B cell (primary cell): ENCODE measurements at regions not wholly inside any gene's neighbourhood (a gene's known extent, or its start where the extent isn't known, plus 50 kb on each side); places are given as distances from the start of the nearest gene placed in this dataset.

Experiments used
- ATAC-seq: fragments of 200-7000 bp; cut with Tn5 transposase; one replicate; pipeline ENCODE4 v1.10.0; 2021; ENCODE audit warnings: low read depth, mild to moderate bottlenecking, moderate number of reproducible peaks, moderate library complexity
- CTCF ChIA-PET: fragments of 350-600 bp; sonication (Branson Sonifier 250); formaldehyde crosslinking; loops from one replicate; lab custom pipeline; 2021; ENCODE audit warnings: antibody characterized with exemption, inconsistent platforms; lab: Charles Lee
- POLR2A ChIA-PET: fragments of 350-600 bp; sonication (Branson Sonifier 250); formaldehyde crosslinking; loops from one replicate; lab custom pipeline; 2021; ENCODE audit warnings: antibody characterized with exemption; lab: Charles Lee
- DNase-seq: peaks from one replicate; pipeline ENCODE4 v3.0.0; 2013
- H2AFZ ChIP-seq: 2 replicates; pipeline ENCODE4 v1.6.1; 2012; ENCODE audit warnings: mild to moderate bottlenecking, low read depth, low read length; ENCODE audit not compliant: insufficient read depth, poor library complexity, severe bottlenecking
- H3K27ac ChIP-seq, 2 donors: 1 replicate in 1 of 2; 2 replicates in 1 of 2; pipeline ENCODE4 v1.5.1; 2012 to 2013; ENCODE audit warnings: low read length in 2 of 2, mild to moderate bottlenecking in 2 of 2, moderate library complexity in 1 of 2
- H3K27me3 ChIP-seq, 4 experiments: fragments of 200-600 bp in 1 of 4; sonication (generic) in 1 of 4; replicated peaks in 1 of 4; 1 replicate in 2 of 4; 2 replicates in 2 of 4; pipeline versions ENCODE4 v1.6.1 to v1.7.0; 2013 to 2016; ENCODE audit warnings: low read length in 3 of 4, mild to moderate bottlenecking in 2 of 4, mixed read lengths in 1 of 4, moderate library complexity in 1 of 4; ENCODE audit not compliant: insufficient read depth in 4 of 4, control insufficient read depth in 3 of 4; ENCODE audit errors: control extremely low read depth in 1 of 4
- H3K36me3 ChIP-seq, 2 experiments: replicated peaks in 1 of 2; 1 replicate in 1 of 2; 2 replicates in 1 of 2; pipeline versions ENCODE4 v1.6.1 to v1.7.1; 2013; ENCODE audit warnings: low read length in 1 of 2; ENCODE audit not compliant: insufficient read depth in 2 of 2, control insufficient read depth in 1 of 2; ENCODE audit errors: control extremely low read depth in 1 of 2, extremely low read depth in 1 of 2
- H3K4me1 ChIP-seq, 2 donors: fragments of 200-600 bp in 1 of 2; sonication (generic) in 1 of 2; 1 replicate in 1 of 2; 2 replicates in 1 of 2; pipeline versions ENCODE4 v1.5.1 to v1.6.1; 2013 to 2017; ENCODE audit warnings: low read length in 2 of 2; ENCODE audit not compliant: control insufficient read depth in 2 of 2, insufficient read depth in 2 of 2
- H3K4me2 ChIP-seq: replicated peaks from 2 replicates; pipeline ENCODE3; 2012; ENCODE audit warnings: mild to moderate bottlenecking, low read depth, low read length; ENCODE audit not compliant: poor library complexity, severe bottlenecking
- H3K4me3 ChIP-seq, 5 experiments: fragments of 200-600 bp in 1 of 5; sonication (generic) in 1 of 5; 1 replicate in 3 of 5; 2 replicates in 2 of 5; pipeline versions ENCODE4 v1.5.1 to v1.7.0; 2011 to 2016; ENCODE audit warnings: low read length in 4 of 5, mild to moderate bottlenecking in 4 of 5, low read depth in 2 of 5, control low read depth in 1 of 5, moderate library complexity in 1 of 5; ENCODE audit not compliant: insufficient read depth in 1 of 5; ENCODE audit errors: control extremely low read depth in 1 of 5, extremely low read depth in 1 of 5
- H3K79me2 ChIP-seq: fragments of 200-600 bp; sonication (generic); one replicate; pipeline ENCODE4 v1.6.0; 2016; ENCODE audit warnings: low read length; ENCODE audit not compliant: control insufficient read depth, insufficient read depth
- H3K9ac ChIP-seq: fragments of 200-600 bp; sonication (generic); 2 replicates; pipeline ENCODE4 v1.6.1; 2017; ENCODE audit warnings: mild to moderate bottlenecking, low read length, moderate library complexity
- H3K9me3 ChIP-seq, 3 donors: one replicate each; pipeline versions ENCODE4 v1.6.1 to v1.7.1; 2013; ENCODE audit warnings: low read length in 2 of 3; ENCODE audit not compliant: control insufficient read depth in 2 of 3, insufficient read depth in 1 of 3; ENCODE audit errors: control extremely low read depth in 1 of 3
- H4K20me1 ChIP-seq: 2 replicates; pipeline ENCODE4 v1.6.0; 2012; ENCODE audit warnings: mild to moderate bottlenecking, low read length; ENCODE audit not compliant: insufficient read depth, control insufficient read depth, poor library complexity, severe bottlenecking
- H3K27ac Mint-ChIP-seq: one replicate; pipeline ENCODE4 v1.8.0; 2021; ENCODE audit warnings: mixed read lengths
- H3K27me3 Mint-ChIP-seq: one replicate; pipeline ENCODE4 v1.8.0; 2021; ENCODE audit warnings: mixed read lengths
- H3K4me1 Mint-ChIP-seq: one replicate; pipeline ENCODE4 v1.8.0; 2021; ENCODE audit warnings: mixed read lengths
- H3K4me3 Mint-ChIP-seq: one replicate; pipeline ENCODE4 v1.8.0; 2021; ENCODE audit warnings: mixed read lengths
- H3K9me3 Mint-ChIP-seq: one replicate; pipeline ENCODE4 v1.8.0; 2022; ENCODE audit warnings: mixed read lengths; ENCODE audit not compliant: insufficient read depth
- CTCF ChIP-seq: fragments of 200-600 bp; IDR thresholded peaks from one replicate; pipeline ENCODE4 v1.8.0; 2022; ENCODE audit warnings: antibody characterized with exemption, mild to moderate bottlenecking
- EZH2 ChIP-seq: IDR thresholded peaks from 2 replicates; pipeline ENCODE4 v1.6.1; 2012; ENCODE audit warnings: borderline replicate concordance, low read depth, mild to moderate bottlenecking, moderate library complexity, low read length; ENCODE audit not compliant: insufficient read depth, poor library complexity, severe bottlenecking
- WGBS: methylation state at CpG from one replicate; pipeline ENCODE4 v1.1.5; 2013; ENCODE audit warnings: missing lambda C conversion rate; ENCODE audit not compliant: insufficient coverage; 5-methylcytosine and 5-hydroxymethylcytosine counted together
- intact Hi-C: fragments of 100-400 bp; cut with micrococcal nuclease; formaldehyde crosslinking; loops from one replicate; pipeline ENCODE4 v1.10.0; 2022

DNA sequence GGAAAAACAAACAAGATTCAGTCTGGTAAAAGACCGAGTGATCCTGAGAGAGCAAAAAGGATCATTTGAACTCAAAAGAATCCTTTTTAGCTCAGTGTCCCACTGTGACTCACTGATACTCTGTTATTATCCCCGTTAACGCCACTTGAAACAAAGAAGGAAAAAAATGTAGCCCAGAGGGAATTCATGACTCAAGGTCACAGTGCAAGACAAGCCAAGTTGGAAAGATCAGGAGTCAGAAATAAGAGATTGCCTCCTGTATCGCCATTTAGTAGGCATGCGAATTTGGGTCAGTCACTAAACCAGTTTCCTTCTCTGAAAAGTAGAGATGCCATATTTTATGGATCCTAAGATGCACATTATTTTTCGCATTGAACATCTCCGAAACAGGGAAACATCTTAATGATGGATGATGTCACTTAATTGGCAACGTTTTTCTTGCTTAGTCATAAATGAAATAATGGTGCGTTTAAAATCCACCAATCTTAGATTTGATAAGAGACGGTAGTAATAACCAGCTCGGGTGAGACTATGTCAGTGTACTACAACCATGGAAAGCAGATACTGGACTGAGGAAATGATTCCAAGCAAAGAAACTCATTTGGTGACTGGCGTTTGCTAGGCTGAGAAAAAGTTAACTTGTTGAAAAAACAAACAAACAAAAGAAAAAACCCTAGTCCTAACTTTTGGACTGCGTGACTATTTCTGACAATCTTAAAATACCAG is 502.0 kb upstream of the CELF2 start:
- ChIA-PET CTCF (no interaction called here), POLR2A (no interaction called here)
- ATAC-seq (no peak), DNase-seq (no peak)
- Histone ChIP-seq H3K79me2 (no peaks in the 10 kb centered on the region), H2AFZ (no peak overlapping the region), H3K9ac (no peak overlapping the region), H3K27me3 (peaks cover 0 to 2% (median 0%) of the 10 kb centered on the region in 4 experiments), H3K4me1 (no peaks in the 10 kb centered on the region), H3K4me2 (no peak overlapping the region), H3K27ac (no peak overlapping the region), H4K20me1 (no peaks in the 10 kb centered on the region), H3K9me3 (no peaks in the 10 kb centered on the region), H3K4me3 (no peak overlapping the region), H3K36me3 (no peaks in the 10 kb centered on the region)
- WGBS = 97% methylated on average over 6 of the region's 13 CpGs
- Mint-ChIP-seq H3K27me3 (no peaks in the 10 kb centered on the region), H3K9me3 (no peaks in the 10 kb centered on the region), H3K4me1 (peaks cover 4% of the 10 kb centered on the region), H3K4me3 (no peak overlapping the region), H3K27ac (no peak overlapping the region)
- intact Hi-C loops = no loop called here
- no peak for TF ChIP-seq CTCF

DNA sequence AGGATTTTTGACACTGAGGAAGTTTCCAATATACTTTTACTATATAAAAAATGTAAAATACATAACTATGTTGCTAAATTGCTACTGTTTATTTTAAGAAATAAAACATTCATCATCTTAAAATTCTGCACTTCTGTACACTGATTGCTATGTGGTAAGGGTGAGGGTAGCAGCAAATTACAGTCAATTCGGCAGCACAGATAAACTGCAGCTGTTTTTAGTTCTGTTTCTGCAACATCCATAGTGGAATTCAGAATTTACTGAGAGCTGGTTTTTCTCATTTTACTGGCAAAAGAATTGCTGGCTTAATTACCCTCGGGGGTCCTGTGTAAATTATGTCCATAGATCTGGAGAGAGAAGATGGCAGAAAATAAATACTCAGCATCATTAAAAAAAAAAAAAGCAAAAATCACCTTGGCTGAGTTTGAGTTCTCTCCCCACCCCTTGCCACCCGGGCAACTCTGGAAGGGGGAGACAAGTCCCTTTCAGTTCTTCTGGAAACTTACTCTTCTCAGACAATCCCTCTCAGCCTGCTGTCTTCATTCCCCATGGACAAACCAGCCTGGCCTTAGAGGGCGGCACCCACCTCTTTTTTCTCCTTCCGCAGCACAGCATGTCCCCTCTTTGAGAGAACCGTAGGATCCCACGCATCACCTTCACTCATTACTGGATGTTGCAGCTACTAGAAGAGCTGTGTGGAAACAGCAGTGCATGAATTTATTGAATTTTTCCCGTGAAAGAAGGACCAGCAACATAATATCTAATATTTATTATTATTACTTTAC is 501.1 kb upstream of the CELF2 start:
- H3K4me3 ChIP-seq = no peak overlapping the region
- Mint-ChIP-seq H3K9me3 (no peaks in the 10 kb centered on the region), H3K4me3 (no peak overlapping the region), H3K27me3 (no peaks in the 10 kb centered on the region), H3K4me1 (peaks cover 6% of the 10 kb centered on the region), H3K27ac (no peak overlapping the region)
- H3K4me2 ChIP-seq = no peak overlapping the region
- no peak overlapping the region for H3K9ac ChIP-seq
- H3K9me3 ChIP-seq = no peaks in the 10 kb centered on the region
- no peaks in the 10 kb centered on the region for H4K20me1 ChIP-seq
- no peak overlapping the region for H3K27ac ChIP-seq
- H3K79me2 ChIP-seq = no peaks in the 10 kb centered on the region
- TF ChIP-seq EZH2 = no peak
- no peak for TF ChIP-seq CTCF
- DNase-seq = no peak
- WGBS = 100% methylated on average over 1 of the region's 8 CpGs
- no peak overlapping the region for H2AFZ ChIP-seq
- peaks cover 0 to 2% (median 0%) of the 10 kb centered on the region in 4 experiments for H3K27me3 ChIP-seq
- intact Hi-C loops = no loop called here
- no peak for ATAC-seq
- ChIA-PET CTCF (no interaction called here), POLR2A (no interaction called here)
- no peaks in the 10 kb centered on the region for H3K36me3 ChIP-seq
- H3K4me1 ChIP-seq = no peaks in the 10 kb centered on the region
